ENCODE measurements at regions not wholly inside any gene's neighbourhood (a gene's known extent, or its start where the extent isn't known, plus 50 kb on each side); places are given as distances from the start of the nearest gene placed in this dataset.

GRCh38 chr11:26271666-26272065 is 60.3 kb upstream of the ANO3 start:
- H3K79me2 ChIP-seq (ENCODE audit: insufficient read depth) = no peaks in the 10 kb centered on the region
- no peak overlapping the region for H3K4me3 ChIP-seq (ENCODE audit: low read depth in 2 of 2, low read length in 1 of 2)
- no peaks in the 10 kb centered on the region for H3F3A ChIP-seq (replicated peaks; ENCODE audit: insufficient read depth)
- no peak overlapping the region for H3K27ac ChIP-seq (ENCODE audit: low read depth in 2 of 2, low read length in 1 of 2)
- H3K9ac ChIP-seq = no peak overlapping the region
- ChIA-PET POLR2A (no interaction called here), CTCF (interaction anchor here (3.6 kb wide), 1 partner anchor 289 kb away, joined by 15 read pairs; no protein-coding TSS in a partner anchor)
- H3K4me2 ChIP-seq = no peak overlapping the region
- no peak overlapping the region for H2AFZ ChIP-seq (ENCODE audit: low read depth)
- H3K9me2 ChIP-seq = no peaks in the 10 kb centered on the region
- H3K4me1 ChIP-seq (ENCODE audit: control insufficient read depth in 1 of 2, insufficient read depth in 2 of 2, low read depth in 1 of 2, low read length in 1 of 2) = no peaks in the 10 kb centered on the region
- no peaks in the 10 kb centered on the region for H3K9me3 ChIP-seq
- no peaks in the 10 kb centered on the region for H3K36me3 ChIP-seq (replicated peaks in 1 of 2; ENCODE audit: control insufficient read depth in 1 of 2, insufficient read depth in 2 of 2, low read length in 1 of 2)
- no peaks in the 10 kb centered on the region for H4K20me1 ChIP-seq (ENCODE audit: insufficient read depth)
- TF ChIP-seq TCF12 (IDR thresholded peaks at IDR 0.05) = no peak
- no peak for TF ChIP-seq JUND (IDR thresholded peaks at IDR 0.05)
- no peak for TF ChIP-seq FOXJ3 (CRISPR knock-in tag; IDR thresholded peaks at IDR 0.05)
- no peak for TF ChIP-seq YY1 (IDR thresholded peaks at IDR 0.05; ENCODE audit: low read depth)
- TF ChIP-seq, protein P1, sequence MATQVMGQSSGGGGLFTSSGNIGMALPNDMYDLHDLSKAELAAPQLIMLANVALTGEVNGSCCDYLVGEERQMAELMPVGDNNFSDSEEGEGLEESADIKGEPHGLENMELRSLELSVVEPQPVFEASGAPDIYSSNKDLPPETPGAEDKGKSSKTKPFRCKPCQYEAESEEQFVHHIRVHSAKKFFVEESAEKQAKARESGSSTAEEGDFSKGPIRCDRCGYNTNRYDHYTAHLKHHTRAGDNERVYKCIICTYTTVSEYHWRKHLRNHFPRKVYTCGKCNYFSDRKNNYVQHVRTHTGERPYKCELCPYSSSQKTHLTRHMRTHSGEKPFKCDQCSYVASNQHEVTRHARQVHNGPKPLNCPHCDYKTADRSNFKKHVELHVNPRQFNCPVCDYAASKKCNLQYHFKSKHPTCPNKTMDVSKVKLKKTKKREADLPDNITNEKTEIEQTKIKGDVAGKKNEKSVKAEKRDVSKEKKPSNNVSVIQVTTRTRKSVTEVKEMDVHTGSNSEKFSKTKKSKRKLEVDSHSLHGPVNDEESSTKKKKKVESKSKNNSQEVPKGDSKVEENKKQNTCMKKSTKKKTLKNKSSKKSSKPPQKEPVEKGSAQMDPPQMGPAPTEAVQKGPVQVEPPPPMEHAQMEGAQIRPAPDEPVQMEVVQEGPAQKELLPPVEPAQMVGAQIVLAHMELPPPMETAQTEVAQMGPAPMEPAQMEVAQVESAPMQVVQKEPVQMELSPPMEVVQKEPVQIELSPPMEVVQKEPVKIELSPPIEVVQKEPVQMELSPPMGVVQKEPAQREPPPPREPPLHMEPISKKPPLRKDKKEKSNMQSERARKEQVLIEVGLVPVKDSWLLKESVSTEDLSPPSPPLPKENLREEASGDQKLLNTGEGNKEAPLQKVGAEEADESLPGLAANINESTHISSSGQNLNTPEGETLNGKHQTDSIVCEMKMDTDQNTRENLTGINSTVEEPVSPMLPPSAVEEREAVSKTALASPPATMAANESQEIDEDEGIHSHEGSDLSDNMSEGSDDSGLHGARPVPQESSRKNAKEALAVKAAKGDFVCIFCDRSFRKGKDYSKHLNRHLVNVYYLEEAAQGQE (IDR thresholded peaks at IDR 0.05; ENCODE audit: low read depth, low read length) = no peak
- no peak for TF ChIP-seq POLR2AphosphoS5 (IDR thresholded peaks at IDR 0.05; ENCODE audit: low read depth, low read length)
- TF ChIP-seq, protein P2, sequence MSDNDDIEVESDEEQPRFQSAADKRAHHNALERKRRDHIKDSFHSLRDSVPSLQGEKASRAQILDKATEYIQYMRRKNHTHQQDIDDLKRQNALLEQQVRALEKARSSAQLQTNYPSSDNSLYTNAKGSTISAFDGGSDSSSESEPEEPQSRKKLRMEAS (IDR thresholded peaks at IDR 0.05; ENCODE audit: low read depth) = no peak
- H3K27me3 ChIP-seq (ENCODE audit: insufficient read depth) = no peaks in the 10 kb centered on the region
- WGBS (ENCODE audit: low lambda C conversion rate) = 89% methylated on average over 2 of the region's 2 CpGs
- DNase-seq = no peak

DNA sequence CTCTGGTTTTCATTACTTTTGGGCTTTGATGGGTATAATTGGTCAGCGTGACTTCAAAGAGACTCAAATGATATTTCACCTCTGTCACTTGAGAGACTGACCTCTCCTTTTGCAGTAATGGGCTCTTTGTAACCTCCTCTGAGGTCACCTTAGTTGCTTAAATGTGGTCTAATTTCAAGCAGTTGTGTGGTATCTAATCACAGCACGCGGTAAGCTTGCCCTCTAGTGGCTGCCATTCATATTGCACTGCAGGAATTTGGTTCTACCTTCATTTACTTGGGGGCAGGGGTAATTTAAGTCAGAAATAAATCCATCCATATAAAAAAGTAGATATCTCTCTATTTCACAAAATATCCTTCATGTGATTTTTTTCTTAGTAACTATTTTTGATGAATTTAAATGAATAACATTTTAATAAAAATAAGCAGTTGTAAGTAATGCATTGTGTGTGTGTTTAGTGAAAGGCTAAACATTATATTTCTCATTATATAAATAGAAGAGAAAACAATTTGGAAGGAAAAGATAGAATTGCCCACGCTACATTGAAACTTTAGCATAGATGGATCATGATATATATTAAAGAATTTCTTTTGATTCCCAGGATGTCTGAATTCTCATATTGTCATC is 55.0 kb upstream of the ANO3 start:
- peak; percentile 43 for DNase-seq
- Histone ChIP-seq H3K79me2 (ENCODE audit: insufficient read depth) (no peaks in the 10 kb centered on the region), H4K20me1 (ENCODE audit: insufficient read depth) (no peaks in the 10 kb centered on the region), H3K4me3 (ENCODE audit: low read depth in 2 of 2, low read length in 1 of 2) (peak overlapping the region in 1 of 2 experiments; percentile 18; a peak in 1 of 4 replicates), H3K4me1 (ENCODE audit: control insufficient read depth in 1 of 2, insufficient read depth in 2 of 2, low read depth in 1 of 2, low read length in 1 of 2) (no peaks in the 10 kb centered on the region), H3K9ac (no peak overlapping the region), H3F3A (replicated peaks; ENCODE audit: insufficient read depth) (peaks cover 3% of the 10 kb centered on the region), H3K9me2 (no peaks in the 10 kb centered on the region), H3K27ac (ENCODE audit: low read depth in 2 of 2, low read length in 1 of 2) (no peak overlapping the region; a peak in 1 of 4 replicates), H3K36me3 (replicated peaks in 1 of 2; ENCODE audit: control insufficient read depth in 1 of 2, insufficient read depth in 2 of 2, low read length in 1 of 2) (no peaks in the 10 kb centered on the region), H3K4me2 (no peak overlapping the region), H3K9me3 (no peaks in the 10 kb centered on the region), H3K27me3 (ENCODE audit: insufficient read depth) (no peaks in the 10 kb centered on the region), H2AFZ (ENCODE audit: low read depth) (peak overlapping the region; percentile 1; the same call in 1 of the 2 replicates)
- WGBS (ENCODE audit: low lambda C conversion rate) = 10% methylated on average over 4 of the region's 4 CpGs
- ChIA-PET POLR2A (no interaction called here), CTCF (interaction anchor here (0.9 to 1.0 kb wide), 4 partner anchors 9 to 295 kb away, joined by 3 to 9 read pairs (median 4); no protein-coding TSS in a partner anchor)
- no peak for TF ChIP-seq EZH2phosphoT487 (IDR thresholded peaks at IDR 0.05; ENCODE audit: borderline replicate concordance, low read depth)
- TF ChIP-seq SMC3 (IDR thresholded peaks at IDR 0.05; ENCODE audit: low read depth, low read length) = peak; percentile 89
- TF ChIP-seq, protein P1 (IDR thresholded peaks at IDR 0.05; ENCODE audit: low read depth, low read length) = no peak
- peak; percentile 97 for TF ChIP-seq RAD21 (IDR thresholded peaks at IDR 0.05; ENCODE audit: low read length)
- TF ChIP-seq ELF1 (IDR thresholded peaks at IDR 0.05) = no peak
- no peak for TF ChIP-seq CHD2 (IDR thresholded peaks at IDR 0.05; ENCODE audit: low read length, partially characterized antibody)
- 0 out of 2 replicates have a peak, but pooled peaks have one; percentile 22 for TF ChIP-seq TCF12 (IDR thresholded peaks at IDR 0.05)
- TF ChIP-seq IRF3 (IDR thresholded peaks at IDR 0.05; ENCODE audit: low read depth, low read length) = no peak
- TF ChIP-seq, protein P3, sequence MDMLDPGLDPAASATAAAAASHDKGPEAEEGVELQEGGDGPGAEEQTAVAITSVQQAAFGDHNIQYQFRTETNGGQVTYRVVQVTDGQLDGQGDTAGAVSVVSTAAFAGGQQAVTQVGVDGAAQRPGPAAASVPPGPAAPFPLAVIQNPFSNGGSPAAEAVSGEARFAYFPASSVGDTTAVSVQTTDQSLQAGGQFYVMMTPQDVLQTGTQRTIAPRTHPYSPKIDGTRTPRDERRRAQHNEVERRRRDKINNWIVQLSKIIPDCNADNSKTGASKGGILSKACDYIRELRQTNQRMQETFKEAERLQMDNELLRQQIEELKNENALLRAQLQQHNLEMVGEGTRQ (IDR thresholded peaks at IDR 0.05; ENCODE audit: borderline replicate concordance, low read depth, low read length) = no peak
- no peak for TF ChIP-seq RFX5 (IDR thresholded peaks at IDR 0.05; ENCODE audit: low read length)
- TF ChIP-seq FOSL2 (IDR thresholded peaks at IDR 0.05; ENCODE audit: borderline replicate concordance, low read depth) = no peak

Data from SK-N-SH (cell line).